T-helper 1 cell treated with Interleukin-12 subunit alpha and Interleukin-12 subunit beta and Interleukin-4 antibody, amounts not matched to agents 30 μg/mL and 1 μg/mL, for 36 hours (primary cell): ENCODE measurements at regions not wholly inside any gene's neighbourhood (a gene's known extent, or its start where the extent isn't known, plus 50 kb on each side); places are given as distances from the start of the nearest gene placed in this dataset.

Experiments
- H3K27ac Mint-ChIP-seq: one replicate; pipeline ENCODE4 v1.8.0; 2021; ENCODE audit warnings: mild to moderate bottlenecking, mixed read lengths
- H3K27me3 Mint-ChIP-seq: one replicate; pipeline ENCODE4 v1.8.0; 2021; ENCODE audit warnings: low read depth, mixed read lengths
- H3K36me3 Mint-ChIP-seq: one replicate; pipeline ENCODE4 v1.8.0; 2021; ENCODE audit warnings: low read depth, mixed read lengths
- H3K4me1 Mint-ChIP-seq: one replicate; pipeline ENCODE4 v1.8.0; 2021; ENCODE audit warnings: low read depth, mixed read lengths
- H3K4me3 Mint-ChIP-seq: one replicate; pipeline ENCODE4 v1.8.0; 2021; ENCODE audit warnings: mild to moderate bottlenecking, moderate library complexity, mixed read lengths
- H3K9me3 Mint-ChIP-seq: one replicate; pipeline ENCODE4 v1.8.0; 2021; ENCODE audit warnings: mixed read lengths

GRCh38 chr10:9719246-9719645, 1298.4 kb upstream of the CELF2 start:
- Mint-ChIP-seq H3K27ac (no peak overlapping the region), H3K4me1 (no peaks in the 10 kb centered on the region), H3K36me3 (no peaks in the 10 kb centered on the region), H3K4me3 (no peak overlapping the region), H3K27me3 (no peaks in the 10 kb centered on the region), H3K9me3 (no peaks in the 10 kb centered on the region)

GRCh38 chr10:9733766-9734165, 1283.9 kb upstream of the CELF2 start:
- H3K9me3 Mint-ChIP-seq, result peaks cover under 1% of the 10 kb centered on the region
- H3K4me1 Mint-ChIP-seq, result no peaks in the 10 kb centered on the region
- H3K36me3 Mint-ChIP-seq, result no peaks in the 10 kb centered on the region
- H3K4me3 Mint-ChIP-seq, result no peak overlapping the region
- H3K27ac Mint-ChIP-seq, result no peak overlapping the region
- no peaks in the 10 kb centered on the region for H3K27me3 Mint-ChIP-seq

GRCh38 chr10:9734218-9734617, 1283.5 kb upstream of the CELF2 start:
- no peaks in the 10 kb centered on the region for H3K4me1 Mint-ChIP-seq
- no peaks in the 10 kb centered on the region for H3K9me3 Mint-ChIP-seq
- no peak overlapping the region for H3K27ac Mint-ChIP-seq
- no peaks in the 10 kb centered on the region for H3K36me3 Mint-ChIP-seq
- no peak overlapping the region for H3K4me3 Mint-ChIP-seq
- H3K27me3 Mint-ChIP-seq, result no peaks in the 10 kb centered on the region

GRCh38 chr10:9735731-9736130, 1281.9 kb upstream of the CELF2 start:
- Mint-ChIP-seq H3K4me3 (no peak overlapping the region), H3K27ac (no peak overlapping the region)

GRCh38 chr10:9743639-9744038, 1274.0 kb upstream of the CELF2 start:
- H3K4me1 Mint-ChIP-seq, result no peaks in the 10 kb centered on the region
- H3K9me3 Mint-ChIP-seq, result no peaks in the 10 kb centered on the region
- H3K36me3 Mint-ChIP-seq, result no peaks in the 10 kb centered on the region

More at GRCh38 chr10:9735731-9736130, 1281.9 kb upstream of the CELF2 start:
- Mint-ChIP-seq H3K4me1 (no peaks in the 10 kb centered on the region), H3K9me3 (no peaks in the 10 kb centered on the region), H3K27me3 (no peaks in the 10 kb centered on the region), H3K36me3 (no peaks in the 10 kb centered on the region)

GRCh38 chr10:9745158-9745557, 1272.5 kb upstream of the CELF2 start:
- Mint-ChIP-seq H3K27ac (no peak overlapping the region), H3K36me3 (no peaks in the 10 kb centered on the region), H3K4me3 (no peak overlapping the region), H3K4me1 (no peaks in the 10 kb centered on the region), H3K9me3 (no peaks in the 10 kb centered on the region), H3K27me3 (no peaks in the 10 kb centered on the region)

More at GRCh38 chr10:9743639-9744038, 1274.0 kb upstream of the CELF2 start:
- Mint-ChIP-seq H3K4me3 (no peak overlapping the region), H3K27me3 (no peaks in the 10 kb centered on the region), H3K27ac (no peak overlapping the region)

- no peaks in the 10 kb centered on the region for H3K27me3 Mint-ChIP-seq
- no peak overlapping the region for H3K4me3 Mint-ChIP-seq
- no peak overlapping the region for H3K27ac Mint-ChIP-seq
- H3K9me3 Mint-ChIP-seq, result no peaks in the 10 kb centered on the region
- no peaks in the 10 kb centered on the region for H3K36me3 Mint-ChIP-seq
- H3K4me1 Mint-ChIP-seq, result no peaks in the 10 kb centered on the region
Observed at GRCh38 chr10:9757176-9757575, 1260.5 kb upstream of the CELF2 start.

GRCh38 chr10:9759596-9759995, 1258.1 kb upstream of the CELF2 start:
- Mint-ChIP-seq H3K27me3 (no peaks in the 10 kb centered on the region), H3K9me3 (no peaks in the 10 kb centered on the region), H3K36me3 (no peaks in the 10 kb centered on the region), H3K27ac (no peak overlapping the region), H3K4me3 (no peak overlapping the region), H3K4me1 (no peaks in the 10 kb centered on the region)

- Mint-ChIP-seq H3K36me3 (no peaks in the 10 kb centered on the region), H3K4me1 (no peaks in the 10 kb centered on the region), H3K4me3 (no peak overlapping the region), H3K9me3 (no peaks in the 10 kb centered on the region), H3K27me3 (no peaks in the 10 kb centered on the region), H3K27ac (no peak overlapping the region)
Observed at GRCh38 chr10:9762966-9763656, 1254.6 kb upstream of the CELF2 start.

GRCh38 chr10:9766762-9767161, 1250.9 kb upstream of the CELF2 start:
- Mint-ChIP-seq H3K9me3 (no peaks in the 10 kb centered on the region), H3K4me3 (no peak overlapping the region), H3K27ac (no peak overlapping the region), H3K36me3 (no peaks in the 10 kb centered on the region), H3K4me1 (no peaks in the 10 kb centered on the region), H3K27me3 (no peaks in the 10 kb centered on the region)

- Mint-ChIP-seq H3K27ac (no peak overlapping the region), H3K36me3 (no peaks in the 10 kb centered on the region), H3K4me1 (no peaks in the 10 kb centered on the region)
Observed at GRCh38 chr10:9781666-9782065, 1236.0 kb upstream of the CELF2 start.

GRCh38 chr10:9786101-9786500, 1231.6 kb upstream of the CELF2 start:
- no peaks in the 10 kb centered on the region for H3K4me1 Mint-ChIP-seq
- no peak overlapping the region for H3K4me3 Mint-ChIP-seq
- no peaks in the 10 kb centered on the region for H3K9me3 Mint-ChIP-seq
- no peaks in the 10 kb centered on the region for H3K27me3 Mint-ChIP-seq
- no peak overlapping the region for H3K27ac Mint-ChIP-seq
- H3K36me3 Mint-ChIP-seq, result no peaks in the 10 kb centered on the region

More at GRCh38 chr10:9781666-9782065, 1236.0 kb upstream of the CELF2 start:
- H3K4me3 Mint-ChIP-seq, result no peak overlapping the region
- no peaks in the 10 kb centered on the region for H3K27me3 Mint-ChIP-seq
- H3K9me3 Mint-ChIP-seq, result no peaks in the 10 kb centered on the region

- no peak overlapping the region for H3K27ac Mint-ChIP-seq
- no peaks in the 10 kb centered on the region for H3K4me1 Mint-ChIP-seq
- no peaks in the 10 kb centered on the region for H3K9me3 Mint-ChIP-seq
- H3K27me3 Mint-ChIP-seq, result no peaks in the 10 kb centered on the region
- H3K4me3 Mint-ChIP-seq, result no peak overlapping the region
- H3K36me3 Mint-ChIP-seq, result no peaks in the 10 kb centered on the region
Observed at GRCh38 chr10:9786576-9786975, 1231.1 kb upstream of the CELF2 start.

GRCh38 chr10:9789996-9790395, 1227.7 kb upstream of the CELF2 start:
- Mint-ChIP-seq H3K4me3 (no peak overlapping the region), H3K9me3 (no peaks in the 10 kb centered on the region), H3K27ac (no peak overlapping the region), H3K4me1 (no peaks in the 10 kb centered on the region), H3K36me3 (no peaks in the 10 kb centered on the region), H3K27me3 (no peaks in the 10 kb centered on the region)

- no peaks in the 10 kb centered on the region for H3K4me1 Mint-ChIP-seq
- no peak overlapping the region for H3K4me3 Mint-ChIP-seq
- no peak overlapping the region for H3K27ac Mint-ChIP-seq
- no peaks in the 10 kb centered on the region for H3K9me3 Mint-ChIP-seq
- no peaks in the 10 kb centered on the region for H3K36me3 Mint-ChIP-seq
- no peaks in the 10 kb centered on the region for H3K27me3 Mint-ChIP-seq
Observed at GRCh38 chr10:9792181-9792580, 1225.5 kb upstream of the CELF2 start.

- Mint-ChIP-seq H3K4me3 (no peak overlapping the region), H3K27ac (no peak overlapping the region), H3K36me3 (no peaks in the 10 kb centered on the region), H3K27me3 (no peaks in the 10 kb centered on the region), H3K4me1 (no peaks in the 10 kb centered on the region), H3K9me3 (no peaks in the 10 kb centered on the region)
Observed at GRCh38 chr10:9796564-9796963, 1221.1 kb upstream of the CELF2 start.
